Sigmoid colon (tissue), 6 donors: ENCODE measurements at regions not wholly inside any gene's neighbourhood (a gene's known extent, or its start where the extent isn't known, plus 50 kb on each side); places are given as distances from the start of the nearest gene placed in this dataset.
"Not testable (repeated sequence)": the region's sequence is repeated elsewhere in the genome, so short reads cannot be mapped to it uniquely, and the experiment has no call there.

ENCODE experiments used
- DNase-seq: peaks from one replicate; pipeline ENCODE4 v3.0.0-alpha.2; 2019
- H3K27ac ChIP-seq, 4 donors: fragments of 200-600 bp; sonication (generic); one replicate each; pipeline ENCODE4 v1.5.1; 2016 to 2019; ENCODE audit warnings: mild to moderate bottlenecking in 1 of 4
- H3K27me3 ChIP-seq, 3 donors: fragments of 200-600 bp; sonication (generic); one replicate each; pipeline ENCODE4 v1.5.1; 2019; ENCODE audit warnings: mild to moderate bottlenecking in 1 of 3
- H3K36me3 ChIP-seq, 4 donors: fragments of 200-600 bp; sonication (generic); one replicate each; pipeline ENCODE4 v1.5.1; 2016 to 2019
- H3K4me1 ChIP-seq, 4 donors: fragments of 200-600 bp; sonication (generic); one replicate each; pipeline ENCODE4 v1.5.1; 2017 to 2019
- H3K4me3 ChIP-seq, 4 donors: fragments of 200-600 bp; sonication (generic); one replicate each; pipeline ENCODE4 v1.5.1; 2017 to 2019; ENCODE audit warnings: mild to moderate bottlenecking in 2 of 4, moderate library complexity in 1 of 4
- H3K9me3 ChIP-seq, 4 donors: fragments of 200-600 bp in 3 of 4; sonication (generic) in 3 of 4; one replicate each; pipeline versions ENCODE4 v1.5.1 to v1.6.1; 2013 to 2019
- EP300 ChIP-seq, 4 donors: sonication (generic); formaldehyde crosslinking; IDR thresholded peaks; one replicate each; pipeline ENCODE4 v1.6.1; 2017; ENCODE audit warnings: antibody characterized with exemption in 4 of 4
- POLR2A ChIP-seq, 2 donors: fragments of 450-650 bp; IDR thresholded peaks; one replicate each; pipeline ENCODE4 v1.6.1; 2016; ENCODE audit warnings: antibody characterized with exemption in 2 of 2, mild to moderate bottlenecking in 2 of 2, moderate library complexity in 2 of 2
- POLR2AphosphoS5 ChIP-seq, 4 donors: sonication (generic); formaldehyde crosslinking; IDR thresholded peaks; one replicate each; pipeline ENCODE4 v1.6.1; 2017; ENCODE audit warnings: antibody characterized with exemption in 4 of 4
- WGBS, 2 donors: extraction: QIAGEN DNeasy Blood & Tissue Kit; methylation state at CpG; one replicate each; pipeline ENCODE4 v1.1.7; 2013; 5-methylcytosine and 5-hydroxymethylcytosine counted together
- intact Hi-C: fragments of 100-400 bp; cut with DNase I; formaldehyde crosslinking; loops from one replicate; pipeline ENCODE4 v1.15.1; 2023
- TF ChIP-seq, protein P1 (sequence below), 4 experiments: fragments of 450-650 bp in 3 of 4; fragments of 200-600 bp in 1 of 4; IDR thresholded peaks; one replicate each; pipeline ENCODE4 v1.5.1; 2016 to 2019; ENCODE audit warnings: antibody characterized with exemption in 4 of 4, mild to moderate bottlenecking in 3 of 4, moderate library complexity in 2 of 4
- donor health status: healthy with polysubstance abuse.
- donor health status: healthy.

GRCh38 chr16:31767267-31767666 is 106.3 kb upstream of the ZNF267 start:
- Histone ChIP-seq H3K27ac (no peak overlapping the region), H3K9me3 (peaks cover 16 to 88% (median 54%) of the 10 kb centered on the region in 4 donors), H3K27me3 (no peaks in the 10 kb centered on the region), H3K36me3 (no peaks in the 10 kb centered on the region), H3K4me3 (no peak overlapping the region), H3K4me1 (no peaks in the 10 kb centered on the region)
- no peak for DNase-seq
- intact Hi-C loops, result no loop called here
- TF ChIP-seq POLR2AphosphoS5 (IDR thresholded peaks at IDR 0.05), result no peak
- TF ChIP-seq POLR2A (IDR thresholded peaks at IDR 0.05), result no peak
- TF ChIP-seq, protein P1, sequence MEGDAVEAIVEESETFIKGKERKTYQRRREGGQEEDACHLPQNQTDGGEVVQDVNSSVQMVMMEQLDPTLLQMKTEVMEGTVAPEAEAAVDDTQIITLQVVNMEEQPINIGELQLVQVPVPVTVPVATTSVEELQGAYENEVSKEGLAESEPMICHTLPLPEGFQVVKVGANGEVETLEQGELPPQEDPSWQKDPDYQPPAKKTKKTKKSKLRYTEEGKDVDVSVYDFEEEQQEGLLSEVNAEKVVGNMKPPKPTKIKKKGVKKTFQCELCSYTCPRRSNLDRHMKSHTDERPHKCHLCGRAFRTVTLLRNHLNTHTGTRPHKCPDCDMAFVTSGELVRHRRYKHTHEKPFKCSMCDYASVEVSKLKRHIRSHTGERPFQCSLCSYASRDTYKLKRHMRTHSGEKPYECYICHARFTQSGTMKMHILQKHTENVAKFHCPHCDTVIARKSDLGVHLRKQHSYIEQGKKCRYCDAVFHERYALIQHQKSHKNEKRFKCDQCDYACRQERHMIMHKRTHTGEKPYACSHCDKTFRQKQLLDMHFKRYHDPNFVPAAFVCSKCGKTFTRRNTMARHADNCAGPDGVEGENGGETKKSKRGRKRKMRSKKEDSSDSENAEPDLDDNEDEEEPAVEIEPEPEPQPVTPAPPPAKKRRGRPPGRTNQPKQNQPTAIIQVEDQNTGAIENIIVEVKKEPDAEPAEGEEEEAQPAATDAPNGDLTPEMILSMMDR (IDR thresholded peaks at IDR 0.05), result no peak
- no peak for TF ChIP-seq EP300 (IDR thresholded peaks at IDR 0.05)
- WGBS, 2 donors, result 95 to 96% methylated on average over 10 of the region's 10 CpGs

DNA sequence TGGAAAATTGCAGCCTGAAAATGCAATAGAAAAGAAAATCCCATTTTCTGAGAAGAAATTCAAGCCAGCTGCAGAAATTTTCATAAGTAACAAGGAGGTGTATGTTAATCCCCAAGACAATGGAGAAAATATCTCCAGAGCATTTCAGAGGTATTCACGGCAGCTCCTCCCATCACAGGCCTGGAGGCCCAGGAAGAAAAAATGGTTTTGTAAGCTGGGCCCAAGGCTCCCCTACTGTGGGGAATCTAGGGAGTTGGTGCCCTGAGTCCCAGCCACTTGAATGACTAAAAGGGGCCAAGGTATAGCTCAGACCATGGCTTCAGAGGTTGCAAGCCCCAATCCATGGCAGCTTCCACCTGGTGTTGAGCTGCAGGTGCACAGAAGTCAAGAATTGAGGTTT is 93.3 kb upstream of the ZNF267 start:
- intact Hi-C loops, result no loop called here
- DNase-seq, result no peak
- H3K36me3 ChIP-seq, result no peaks in the 10 kb centered on the region
- H3K27ac ChIP-seq, result no peak overlapping the region
- H3K4me1 ChIP-seq, result no peaks in the 10 kb centered on the region
- no peak for TF ChIP-seq EP300 (IDR thresholded peaks at IDR 0.05)
- no peak for TF ChIP-seq POLR2A (IDR thresholded peaks at IDR 0.05)
- TF ChIP-seq POLR2AphosphoS5 (IDR thresholded peaks at IDR 0.05), result no peak
- TF ChIP-seq, protein P1 (IDR thresholded peaks at IDR 0.05), result no peak
- no peaks in the 10 kb centered on the region for H3K27me3 ChIP-seq
- WGBS, 2 donors, result 96 to 98% methylated on average over 1 of the region's 1 CpG
- no peak overlapping the region for H3K4me3 ChIP-seq
- H3K9me3 ChIP-seq, result peaks cover 19 to 36% (median 32%) of the 10 kb centered on the region in 4 donors

- no peaks in the 10 kb centered on the region for H3K27me3 ChIP-seq
- intact Hi-C loops, result no loop called here
- TF ChIP-seq POLR2A (IDR thresholded peaks at IDR 0.05) (no peak), POLR2AphosphoS5 (IDR thresholded peaks at IDR 0.05) (no peak), EP300 (IDR thresholded peaks at IDR 0.05) (no peak)
- TF ChIP-seq, protein P1 (IDR thresholded peaks at IDR 0.05), result no peak
- peaks cover 18 to 28% (median 21%) of the 10 kb centered on the region in 4 donors for H3K9me3 ChIP-seq
- DNase-seq, result no peak
- no peaks in the 10 kb centered on the region for H3K36me3 ChIP-seq
- no peak overlapping the region for H3K4me3 ChIP-seq
- H3K27ac ChIP-seq, result no peak overlapping the region
- no peaks in the 10 kb centered on the region for H3K4me1 ChIP-seq
- 65 to 66% methylated on average over 2 of the region's 2 CpGs for WGBS, 2 donors
Measured at GRCh38 chr16:31785126-31785525, 88.5 kb upstream of the ZNF267 start.

- Histone ChIP-seq H3K4me3 (no peak overlapping the region), H3K4me1 (no peaks in the 10 kb centered on the region), H3K27me3 (no peaks in the 10 kb centered on the region), H3K27ac (no peak overlapping the region), H3K9me3 (no peaks in the 10 kb centered on the region), H3K36me3 (no peaks in the 10 kb centered on the region)
- 85 to 89% methylated on average over 3 of the region's 3 CpGs for WGBS, 2 donors
- no peak for TF ChIP-seq POLR2A (IDR thresholded peaks at IDR 0.05)
- no peak for TF ChIP-seq EP300 (IDR thresholded peaks at IDR 0.05)
- no peak for TF ChIP-seq POLR2AphosphoS5 (IDR thresholded peaks at IDR 0.05)
- TF ChIP-seq, protein P1 (IDR thresholded peaks at IDR 0.05), result no peak
- intact Hi-C loops, result no loop called here
- no peak for DNase-seq
Measured at GRCh38 chr16:31807086-31807485, 66.5 kb upstream of the ZNF267 start.

- TF ChIP-seq, protein P1 (IDR thresholded peaks at IDR 0.05), result no peak
- TF ChIP-seq EP300 (IDR thresholded peaks at IDR 0.05) (no peak), POLR2A (IDR thresholded peaks at IDR 0.05) (no peak), POLR2AphosphoS5 (IDR thresholded peaks at IDR 0.05) (no peak)
- intact Hi-C loops, result no loop called here
- Histone ChIP-seq H3K4me3 (no peak overlapping the region), H3K27ac (no peak overlapping the region), H3K36me3 (no peaks in the 10 kb centered on the region), H3K9me3 (peaks cover 0 to 2% (median 0%) of the 10 kb centered on the region in 4 donors), H3K4me1 (no peaks in the 10 kb centered on the region), H3K27me3 (no peaks in the 10 kb centered on the region)
- DNase-seq, result no peak
- 58 to 59% methylated on average over 5 of the region's 5 CpGs for WGBS, 2 donors
Measured at GRCh38 chr16:31810863-31811262, 62.7 kb upstream of the ZNF267 start.

DNA sequence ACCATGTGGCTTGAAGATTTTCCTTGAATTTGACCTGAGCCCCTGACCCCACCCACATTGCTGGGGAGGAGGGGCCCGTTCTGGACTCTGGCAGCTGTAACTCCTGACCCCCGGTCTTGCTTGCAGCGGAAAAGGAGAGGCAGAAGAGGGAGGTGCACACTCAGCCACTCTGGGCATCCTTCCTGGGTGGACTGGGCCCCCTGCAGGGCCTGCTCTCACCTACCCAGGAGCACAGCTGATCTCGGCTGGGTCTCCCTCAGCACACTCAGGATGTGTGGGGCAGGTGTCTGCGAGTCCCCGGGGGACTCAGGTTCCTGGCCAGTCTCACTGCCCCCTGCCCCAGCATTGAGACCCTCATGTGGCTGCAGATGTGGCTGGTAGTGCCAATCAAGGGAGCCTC is 57.5 kb upstream of the ZNF267 start:
- H3K27me3 ChIP-seq, result peaks cover 5 to 30% (median 11%) of the 10 kb centered on the region in 3 donors
- DNase-seq, H3K27ac ChIP-seq, intact Hi-C loops, H3K4me1 ChIP-seq, H3K36me3 ChIP-seq, H3K4me3 ChIP-seq, H3K9me3 ChIP-seq: not testable (repeated sequence)
- WGBS, 2 donors, result 70 to 78% methylated on average over 3 of the region's 6 CpGs
